Esophagus squamous epithelium (tissue), 4 donors: ENCODE measurements at regions not wholly inside any gene's neighbourhood (a gene's known extent, or its start where the extent isn't known, plus 50 kb on each side); places are given as distances from the start of the nearest gene placed in this dataset.

Source experiments
- CTCF ChIP-seq, 6 experiments: fragments of 450-650 bp in 4 of 6; fragments of 200-600 bp in 2 of 6; sonication (generic) in 2 of 6; IDR thresholded peaks; one replicate each; pipeline ENCODE4 v1.5.1; 2016 to 2019; ENCODE audit warnings: antibody characterized with exemption in 6 of 6, mild to moderate bottlenecking in 4 of 6, moderate library complexity in 4 of 6
- POLR2A ChIP-seq, 4 donors: fragments of 450-650 bp; IDR thresholded peaks; one replicate each; pipeline ENCODE4 v1.6.1; 2017; ENCODE audit warnings: antibody characterized with exemption in 4 of 4, mild to moderate bottlenecking in 4 of 4, moderate library complexity in 3 of 4

DNA sequence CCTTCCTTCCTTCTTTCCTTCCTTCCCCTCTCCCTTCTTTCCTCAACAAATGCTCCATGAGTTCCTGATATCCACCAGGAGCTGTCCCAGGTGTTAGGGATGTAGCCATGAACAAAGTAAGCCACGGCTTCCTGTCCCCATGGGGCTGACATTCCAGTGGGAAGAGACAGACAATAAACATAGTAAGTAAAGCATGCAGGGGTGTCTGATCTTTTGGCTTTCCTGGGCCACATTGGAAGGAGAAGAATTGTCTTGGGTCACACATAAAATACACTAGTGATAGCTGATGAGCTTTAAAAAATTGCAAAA, 81.5 kb upstream of the ZBTB40 start:
- TF ChIP-seq CTCF (IDR thresholded peaks at IDR 0.05) (no peak), POLR2A (IDR thresholded peaks at IDR 0.05) (no peak)
